Mesodermal cell (in vitro differentiated cells): ENCODE measurements at regions not wholly inside any gene's neighbourhood (a gene's known extent, or its start where the extent isn't known, plus 50 kb on each side); places are given as distances from the start of the nearest gene placed in this dataset.

Experiments
- H3K27ac ChIP-seq: 2 replicates; pipeline ENCODE4 v1.7.0; 2013; ENCODE audit warnings: mild to moderate bottlenecking, low read depth, low read length, moderate library complexity; ENCODE audit not compliant: severe bottlenecking
- H3K36me3 ChIP-seq: 2 replicates; pipeline ENCODE4 v1.7.1; 2013; ENCODE audit warnings: mild to moderate bottlenecking, low read length, moderate library complexity; ENCODE audit not compliant: control insufficient read depth, insufficient read depth
- H3K4me1 ChIP-seq: one replicate; pipeline ENCODE4 v1.7.1; 2013; ENCODE audit warnings: mild to moderate bottlenecking, low read length; ENCODE audit not compliant: insufficient read depth, control insufficient read depth, poor library complexity, severe bottlenecking
- H3K4me3 ChIP-seq: 2 replicates; pipeline ENCODE4 v1.7.0; 2013; ENCODE audit warnings: low read length, control low read depth, mild to moderate bottlenecking; ENCODE audit not compliant: insufficient read depth, poor library complexity, severe bottlenecking; ENCODE audit errors: extremely low read depth
- H3K9me3 ChIP-seq: 2 replicates; pipeline ENCODE4 v1.7.1; 2013; ENCODE audit warnings: mild to moderate bottlenecking, low read length, moderate library complexity; ENCODE audit not compliant: control insufficient read depth
- WGBS, 2 experiments: methylation state at CpG; one replicate each; pipeline ENCODE4 v1.1.5; 2013; ENCODE audit warnings: missing lambda C conversion rate in 2 of 2; ENCODE audit not compliant: insufficient coverage in 2 of 2; 5-methylcytosine and 5-hydroxymethylcytosine counted together

GRCh38 chr6:3983778-3984177 lies 95.2 kb downstream of the FAM217A start:
- no CpG with 5 or more reads among the region's 2 CpGs for WGBS, 2 experiments
- Histone ChIP-seq H3K36me3 (peaks cover 8% of the 10 kb centered on the region), H3K27ac (no peak overlapping the region), H3K9me3 (no peaks in the 10 kb centered on the region), H3K4me3 (no peak overlapping the region), H3K4me1 (peaks cover 8% of the 10 kb centered on the region)

- H3K36me3 ChIP-seq = peaks cover 8% of the 10 kb centered on the region
- no peak overlapping the region for H3K4me3 ChIP-seq
- WGBS, 2 experiments = 87 to 100% methylated on average over 2 to 3 of the region's 5 CpGs
- H3K27ac ChIP-seq = no peak overlapping the region
- H3K9me3 ChIP-seq = no peaks in the 10 kb centered on the region
- peaks cover 8% of the 10 kb centered on the region for H3K4me1 ChIP-seq
Measured at GRCh38 chr6:3984494-3984893, 94.4 kb downstream of the FAM217A start.

GRCh38 chr6:3986241-3986640 lies 92.7 kb downstream of the FAM217A start:
- 100% methylated on average over 2 of the region's 3 CpGs for WGBS, 2 experiments
- Histone ChIP-seq H3K4me3 (no peak overlapping the region), H3K36me3 (peaks cover 8% of the 10 kb centered on the region), H3K9me3 (no peaks in the 10 kb centered on the region), H3K4me1 (peaks cover 8% of the 10 kb centered on the region), H3K27ac (peak overlapping the region; percentile 84)

GRCh38 chr6:3987053-3987452 lies 91.9 kb downstream of the FAM217A start:
- H3K4me1 ChIP-seq = peaks cover 8% of the 10 kb centered on the region
- peaks cover 4% of the 10 kb centered on the region for H3K36me3 ChIP-seq
- no peak overlapping the region for H3K4me3 ChIP-seq
- 21 to 43% methylated on average over 3 of the region's 3 CpGs for WGBS, 2 experiments
- peak overlapping the region; percentile 84 for H3K27ac ChIP-seq
- no peaks in the 10 kb centered on the region for H3K9me3 ChIP-seq

GRCh38 chr6:3987576-3987975 lies 91.4 kb downstream of the FAM217A start:
- peaks cover 8% of the 10 kb centered on the region for H3K4me1 ChIP-seq
- H3K36me3 ChIP-seq = no peaks in the 10 kb centered on the region
- no peak overlapping the region for H3K4me3 ChIP-seq
- H3K27ac ChIP-seq = peak overlapping the region; percentile 84
- H3K9me3 ChIP-seq = no peaks in the 10 kb centered on the region
- WGBS, 2 experiments = no CpG with 5 or more reads among the region's 2 CpGs

- H3K27ac ChIP-seq = peak overlapping the region; percentile 13
- H3K4me3 ChIP-seq = no peak overlapping the region
- peaks cover 8% of the 10 kb centered on the region for H3K4me1 ChIP-seq
- no peaks in the 10 kb centered on the region for H3K36me3 ChIP-seq
- WGBS, 2 experiments = 50 to 62% methylated on average over 17 to 19 of the region's 21 CpGs
- no peaks in the 10 kb centered on the region for H3K9me3 ChIP-seq
Measured at GRCh38 chr6:3990692-3991491, 88.0 kb downstream of the FAM217A start.

- Histone ChIP-seq H3K4me3 (no peak overlapping the region), H3K4me1 (peaks cover 5% of the 10 kb centered on the region), H3K36me3 (no peaks in the 10 kb centered on the region), H3K9me3 (no peaks in the 10 kb centered on the region), H3K27ac (no peak overlapping the region)
- 94% methylated on average over 2 of the region's 4 CpGs; no CpG with 5 or more reads in 1 of the 2 experiments for WGBS, 2 experiments
Measured at GRCh38 chr6:3991941-3992340, 87.0 kb downstream of the FAM217A start.

- no peaks in the 10 kb centered on the region for H3K9me3 ChIP-seq
- H3K4me1 ChIP-seq = peaks cover 8% of the 10 kb centered on the region
- WGBS, 2 experiments = 100% methylated on average over 1 of the region's 4 CpGs; no CpG with 5 or more reads in 1 of the 2 experiments
- H3K4me3 ChIP-seq = no peak overlapping the region
- no peaks in the 10 kb centered on the region for H3K36me3 ChIP-seq
- H3K27ac ChIP-seq = no peak overlapping the region
Measured at GRCh38 chr6:3996349-3996748, 82.6 kb downstream of the FAM217A start.

GRCh38 chr6:3997177-3997770 lies 81.7 kb downstream of the FAM217A start:
- Histone ChIP-seq H3K27ac (peak overlapping the region; percentile 67), H3K9me3 (no peaks in the 10 kb centered on the region), H3K4me1 (peaks cover 8% of the 10 kb centered on the region), H3K4me3 (no peak overlapping the region), H3K36me3 (no peaks in the 10 kb centered on the region)
- WGBS, 2 experiments = no CpG with 5 or more reads among the region's 3 CpGs

- no peak overlapping the region for H3K27ac ChIP-seq
- H3K9me3 ChIP-seq = no peaks in the 10 kb centered on the region
- H3K4me3 ChIP-seq = no peak overlapping the region
- H3K36me3 ChIP-seq = peaks cover 9% of the 10 kb centered on the region
- 83% methylated on average over 1 of the region's 4 CpGs; no CpG with 5 or more reads in 1 of the 2 experiments for WGBS, 2 experiments
- peaks cover 8% of the 10 kb centered on the region for H3K4me1 ChIP-seq
Measured at GRCh38 chr6:3999800-4000661, 78.9 kb downstream of the FAM217A start.
